GM12874 (cell line): ENCODE measurements at regions not wholly inside any gene's neighbourhood (a gene's known extent, or its start where the extent isn't known, plus 50 kb on each side); places are given as distances from the start of the nearest gene placed in this dataset.

Experiments used
- TF ChIP-seq, protein P1 (sequence below): IDR thresholded peaks from 2 replicates; pipeline ENCODE4 v1.5.1; 2011; ENCODE audit warnings: low read depth, mild to moderate bottlenecking, control low read depth, low read length, moderate library complexity; ENCODE audit not compliant: insufficient read depth

DNA sequence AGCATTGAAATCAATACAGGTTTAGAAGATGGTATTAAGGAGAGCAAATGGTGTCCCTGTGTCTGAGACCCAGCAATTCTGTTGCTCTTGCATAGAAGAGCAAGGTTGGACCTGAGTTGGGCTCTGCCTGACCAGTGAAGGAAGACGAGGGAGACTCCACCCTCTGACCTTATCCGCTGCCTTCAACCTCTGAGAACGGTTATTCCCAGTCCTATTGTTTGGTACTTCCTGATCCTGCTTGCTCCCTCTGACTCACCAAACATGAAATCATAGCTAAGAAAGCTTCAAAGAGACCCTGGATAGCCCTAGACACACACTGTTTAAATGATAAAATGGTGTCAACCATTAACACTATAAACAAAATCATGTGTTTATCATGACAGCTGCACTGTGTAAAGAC is 218.5 kb downstream of the PLK2 start:
- TF ChIP-seq, protein P1, sequence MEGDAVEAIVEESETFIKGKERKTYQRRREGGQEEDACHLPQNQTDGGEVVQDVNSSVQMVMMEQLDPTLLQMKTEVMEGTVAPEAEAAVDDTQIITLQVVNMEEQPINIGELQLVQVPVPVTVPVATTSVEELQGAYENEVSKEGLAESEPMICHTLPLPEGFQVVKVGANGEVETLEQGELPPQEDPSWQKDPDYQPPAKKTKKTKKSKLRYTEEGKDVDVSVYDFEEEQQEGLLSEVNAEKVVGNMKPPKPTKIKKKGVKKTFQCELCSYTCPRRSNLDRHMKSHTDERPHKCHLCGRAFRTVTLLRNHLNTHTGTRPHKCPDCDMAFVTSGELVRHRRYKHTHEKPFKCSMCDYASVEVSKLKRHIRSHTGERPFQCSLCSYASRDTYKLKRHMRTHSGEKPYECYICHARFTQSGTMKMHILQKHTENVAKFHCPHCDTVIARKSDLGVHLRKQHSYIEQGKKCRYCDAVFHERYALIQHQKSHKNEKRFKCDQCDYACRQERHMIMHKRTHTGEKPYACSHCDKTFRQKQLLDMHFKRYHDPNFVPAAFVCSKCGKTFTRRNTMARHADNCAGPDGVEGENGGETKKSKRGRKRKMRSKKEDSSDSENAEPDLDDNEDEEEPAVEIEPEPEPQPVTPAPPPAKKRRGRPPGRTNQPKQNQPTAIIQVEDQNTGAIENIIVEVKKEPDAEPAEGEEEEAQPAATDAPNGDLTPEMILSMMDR = no peak

DNA sequence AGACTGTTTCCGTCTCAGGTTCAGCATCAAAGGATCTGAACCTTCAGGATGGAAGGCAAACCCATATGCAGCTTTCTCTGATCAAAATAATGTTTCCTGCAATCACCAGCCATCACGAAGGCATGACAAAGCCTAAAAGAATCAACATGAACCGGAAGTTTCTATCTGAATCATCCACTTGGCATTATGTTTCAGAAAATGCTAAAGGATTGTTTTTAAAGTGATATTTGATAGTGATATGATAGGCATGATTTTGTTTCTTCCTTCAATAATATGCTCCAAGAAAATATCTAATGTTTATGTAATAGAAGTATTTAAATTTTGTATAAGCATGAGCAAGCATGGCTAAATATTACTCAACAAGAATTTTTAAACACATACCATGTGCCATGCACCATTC is 219.6 kb downstream of the PLK2 start:
- TF ChIP-seq, protein P1 = no peak

- TF ChIP-seq, protein P1 = no peak
Measured at GRCh38 chr5:58239731-58240130, 220.2 kb downstream of the PLK2 start.

GRCh38 chr5:58239045-58239444 is 220.8 kb downstream of the PLK2 start:
- TF ChIP-seq, protein P1 = no peak

- TF ChIP-seq, protein P1 = no peak
Measured at GRCh38 chr5:58236498-58236897, 223.4 kb downstream of the PLK2 start.

DNA sequence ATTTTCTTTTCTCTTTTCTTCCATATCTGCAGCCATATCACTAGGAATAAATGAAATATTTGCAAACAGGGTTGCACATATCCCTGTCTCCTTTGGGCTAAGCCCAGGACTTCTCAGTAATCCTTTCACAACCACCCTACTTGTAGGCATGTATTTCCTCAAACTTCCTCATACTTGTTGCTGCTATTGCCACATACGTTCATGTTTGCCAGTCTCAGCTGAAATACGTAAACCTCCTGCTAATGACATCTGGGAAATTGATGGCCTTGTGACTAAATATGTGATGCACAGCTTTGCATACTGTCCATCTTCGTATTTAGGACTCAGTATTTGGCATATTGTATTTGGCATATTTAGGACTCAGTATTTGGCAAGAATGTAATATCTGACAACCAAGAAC is 224.6 kb downstream of the PLK2 start:
- TF ChIP-seq, protein P1 = no peak

DNA sequence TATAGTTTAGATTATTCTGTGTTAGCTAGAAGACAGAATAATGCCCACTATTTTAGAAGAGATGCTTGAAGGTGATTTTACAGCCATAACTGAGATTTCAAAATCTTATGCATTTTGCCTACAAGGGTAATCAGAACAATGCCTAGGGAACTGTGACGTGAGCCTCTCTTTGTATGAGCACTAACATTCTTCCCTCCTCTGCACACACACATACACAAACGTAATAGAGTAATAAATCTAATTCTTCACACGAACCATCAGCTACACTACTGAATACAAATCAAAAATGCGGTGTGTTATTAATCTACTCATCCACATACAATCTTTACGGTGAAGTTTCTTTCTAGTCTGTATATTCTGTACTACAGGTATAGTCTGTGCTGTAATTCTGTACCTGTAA is 227.8 kb downstream of the PLK2 start:
- TF ChIP-seq, protein P1 = no peak

- TF ChIP-seq, protein P1 = no peak
Measured at GRCh38 chr5:58231041-58231440, 228.8 kb downstream of the PLK2 start.
